GM18519 (cell line): ENCODE measurements at regions not wholly inside any gene's neighbourhood (a gene's known extent, or its start where the extent isn't known, plus 50 kb on each side); places are given as distances from the start of the nearest gene placed in this dataset.
A peak's percentile ranks its signal among the peaks of the same experiment; 100 is the strongest.
"Not testable (repeated sequence)": the region's sequence is repeated elsewhere in the genome, so short reads cannot be mapped to it uniquely, and the experiment has no call there.

ENCODE experiments used
- ATAC-seq: cut with Tn5 transposase; IDR thresholded peaks from one replicate; pipeline ENCODE4 v1.9.1; 2021; ENCODE audit warnings: mild to moderate bottlenecking, moderate library complexity; ENCODE audit not compliant: unreplicated experiment, low FRiP score

DNA sequence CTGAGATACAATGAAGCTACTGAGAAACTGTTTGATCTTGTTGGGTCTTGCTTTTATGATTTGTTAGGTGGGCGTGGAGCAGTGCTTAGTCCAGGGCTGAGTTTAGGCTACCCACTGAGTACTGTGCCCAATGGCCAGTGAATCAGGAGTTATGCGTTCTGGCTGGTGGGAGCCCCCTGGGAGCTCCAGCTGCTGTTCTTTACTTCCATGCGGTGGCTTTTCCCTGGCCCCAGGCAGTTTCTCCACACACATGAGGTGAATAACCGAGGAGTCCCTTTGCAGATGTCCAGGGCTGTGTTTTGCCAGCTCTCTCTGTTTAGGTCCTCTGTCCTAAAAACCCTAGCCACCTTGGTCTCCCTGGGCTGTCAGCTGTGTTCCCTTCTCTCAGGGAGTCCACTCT, 106.5 kb downstream of the KLF13 start:
- no peak for ATAC-seq

DNA sequence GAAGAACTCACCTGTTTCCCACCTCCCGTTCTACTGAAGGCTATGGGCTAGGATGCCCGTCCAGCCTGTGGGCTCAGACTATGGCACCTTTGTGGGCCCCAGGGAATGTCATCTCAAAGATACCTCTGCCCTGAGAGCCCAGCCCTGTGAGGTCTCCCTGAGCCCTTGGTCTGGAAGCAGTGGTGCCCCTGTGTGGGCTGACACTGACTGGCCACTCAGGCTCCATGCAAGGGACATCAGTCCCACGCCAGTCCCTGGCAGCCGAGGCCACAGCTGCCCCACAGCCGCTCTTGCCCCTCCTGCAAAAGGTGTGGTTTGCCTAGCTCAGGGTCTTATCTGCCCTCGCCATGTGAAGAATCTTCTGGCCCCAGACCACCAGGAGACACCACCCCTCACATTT, 106.9 kb downstream of the KLF13 start:
- ATAC-seq: no peak

DNA sequence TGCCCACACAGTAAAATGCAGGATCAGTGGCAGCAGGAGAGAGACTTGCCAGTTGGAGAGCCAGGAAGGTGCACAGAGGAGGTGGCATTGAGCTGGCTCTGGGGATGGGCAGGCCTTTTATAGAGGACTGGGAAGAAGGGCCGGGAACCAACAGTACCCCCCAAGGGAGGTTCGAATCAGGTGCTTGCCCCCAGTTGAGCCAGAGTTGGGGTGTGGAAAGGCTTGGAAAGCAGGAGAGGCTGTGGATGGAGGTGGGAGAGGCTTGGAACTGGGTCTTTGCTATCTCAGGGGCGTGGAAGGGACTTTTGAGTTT, 107.6 kb downstream of the KLF13 start:
- ATAC-seq: no peak

DNA sequence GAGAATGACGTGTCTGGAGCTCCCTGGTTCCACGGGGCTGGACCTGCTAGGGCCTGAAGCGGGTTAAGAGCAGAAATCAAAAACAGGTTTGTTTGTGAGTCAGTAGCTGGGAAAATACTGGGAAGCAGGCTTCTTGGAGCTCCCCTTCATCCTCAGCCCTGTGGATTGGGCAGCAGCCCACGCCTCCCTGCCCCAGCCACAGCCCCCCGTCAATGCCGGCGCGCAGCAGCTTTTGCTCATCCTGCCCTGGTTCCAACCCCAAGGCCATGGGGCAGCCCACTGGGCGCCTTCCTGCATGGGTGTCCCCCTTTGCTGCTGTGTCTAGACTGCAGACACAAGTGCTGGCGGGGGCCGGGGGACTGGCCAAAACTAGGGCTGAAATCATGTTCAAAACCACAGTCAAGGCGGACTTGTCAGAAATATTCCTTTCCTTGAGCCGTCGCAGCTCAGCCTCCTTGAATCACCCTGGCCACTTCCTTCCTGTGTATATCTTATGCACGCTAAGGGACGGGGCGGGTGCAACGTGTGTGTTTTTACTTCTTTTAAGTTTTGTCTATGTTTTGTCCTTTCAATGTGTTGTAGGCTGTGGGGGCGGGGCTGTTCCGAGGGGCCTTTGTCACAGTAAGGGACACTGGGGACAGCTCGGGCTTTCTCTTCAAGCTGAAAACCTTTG, 108.1 kb downstream of the KLF13 start:
- no peak for ATAC-seq

DNA sequence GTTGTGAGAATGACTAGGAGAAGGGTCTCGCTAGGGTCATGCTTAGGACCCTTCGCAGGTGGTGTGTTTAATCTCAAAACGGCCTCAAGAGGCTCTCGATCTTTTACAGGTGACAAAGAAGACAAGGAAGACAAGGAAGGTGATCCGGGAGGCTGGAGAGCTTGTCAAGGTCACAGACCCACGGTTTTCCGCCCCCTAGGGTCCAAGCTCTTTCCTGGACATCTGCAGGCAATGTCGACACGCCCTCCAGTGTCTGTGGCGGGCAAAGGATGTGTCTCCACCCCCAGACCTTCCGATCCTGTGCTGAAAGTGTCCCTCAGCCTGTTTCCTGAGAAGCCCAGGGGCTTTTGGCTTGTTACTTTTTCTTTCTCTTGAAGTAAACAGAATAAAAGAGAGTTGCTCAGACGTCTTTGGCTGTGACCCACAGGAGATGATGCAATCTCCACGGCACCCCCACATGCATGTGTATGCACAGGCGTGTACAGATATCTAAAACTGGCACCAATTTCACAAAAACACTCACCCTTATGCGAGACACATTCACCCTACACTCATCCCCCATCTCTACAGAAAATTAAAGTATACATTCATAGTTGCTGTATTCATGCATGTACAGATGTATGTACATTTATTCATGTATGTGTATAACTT, 108.8 kb downstream of the KLF13 start:
- ATAC-seq: peak; percentile 42

DNA sequence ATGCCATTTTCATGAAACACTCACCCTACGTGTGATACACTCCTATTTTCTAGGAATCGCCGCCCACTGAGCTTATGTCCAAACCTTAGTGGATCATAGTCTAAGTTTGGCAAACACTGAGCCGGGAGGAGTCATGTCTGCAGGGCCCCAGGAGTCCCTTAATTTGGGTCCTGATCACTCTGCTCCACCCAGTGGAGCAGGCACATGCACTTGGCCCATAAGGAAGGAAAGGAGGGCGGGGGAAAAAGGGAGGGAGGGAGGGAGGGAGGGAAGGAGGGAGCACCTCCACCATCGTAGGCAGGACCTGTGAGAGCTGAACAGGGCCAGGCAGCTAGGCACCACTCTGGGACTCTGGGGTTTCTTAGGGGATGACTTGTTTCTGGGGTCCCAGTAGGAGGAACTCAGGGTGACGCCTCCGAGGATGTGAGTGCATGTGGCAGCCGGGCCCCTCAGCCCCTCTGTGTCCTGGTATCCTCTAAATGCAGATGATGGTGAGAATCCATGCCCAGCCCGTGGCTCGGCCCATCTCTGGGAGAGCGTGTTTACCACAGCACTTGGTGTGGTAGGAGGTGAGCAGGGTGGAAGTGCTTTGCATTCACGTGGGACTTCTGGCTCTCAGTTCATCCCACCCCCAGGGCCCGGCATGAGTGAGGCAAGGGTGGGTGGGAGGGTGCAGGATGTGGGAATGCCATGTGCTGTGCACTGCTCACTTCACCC, 109.4 kb downstream of the KLF13 start:
- ATAC-seq: no peak

DNA sequence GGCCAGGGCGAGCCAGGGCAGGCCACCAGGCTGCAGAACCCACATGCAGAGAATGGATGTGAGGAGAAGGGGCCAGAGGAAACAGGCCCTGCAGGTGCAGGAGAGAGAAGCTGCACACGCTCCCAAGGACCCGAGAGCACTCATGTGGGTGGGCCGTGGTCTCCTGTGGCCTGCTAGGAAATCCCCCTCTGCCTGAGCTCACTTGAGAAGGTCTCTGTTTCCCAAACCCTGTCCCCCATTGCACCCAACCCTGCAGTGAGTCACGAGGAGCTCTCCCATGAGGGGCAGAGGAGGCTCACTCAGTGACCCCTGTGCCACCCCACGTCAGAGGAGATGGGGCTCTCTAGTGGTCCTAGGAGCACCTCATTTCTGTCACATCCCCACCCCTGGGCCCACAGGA, 111.1 kb downstream of the KLF13 start:
- ATAC-seq: no peak

DNA sequence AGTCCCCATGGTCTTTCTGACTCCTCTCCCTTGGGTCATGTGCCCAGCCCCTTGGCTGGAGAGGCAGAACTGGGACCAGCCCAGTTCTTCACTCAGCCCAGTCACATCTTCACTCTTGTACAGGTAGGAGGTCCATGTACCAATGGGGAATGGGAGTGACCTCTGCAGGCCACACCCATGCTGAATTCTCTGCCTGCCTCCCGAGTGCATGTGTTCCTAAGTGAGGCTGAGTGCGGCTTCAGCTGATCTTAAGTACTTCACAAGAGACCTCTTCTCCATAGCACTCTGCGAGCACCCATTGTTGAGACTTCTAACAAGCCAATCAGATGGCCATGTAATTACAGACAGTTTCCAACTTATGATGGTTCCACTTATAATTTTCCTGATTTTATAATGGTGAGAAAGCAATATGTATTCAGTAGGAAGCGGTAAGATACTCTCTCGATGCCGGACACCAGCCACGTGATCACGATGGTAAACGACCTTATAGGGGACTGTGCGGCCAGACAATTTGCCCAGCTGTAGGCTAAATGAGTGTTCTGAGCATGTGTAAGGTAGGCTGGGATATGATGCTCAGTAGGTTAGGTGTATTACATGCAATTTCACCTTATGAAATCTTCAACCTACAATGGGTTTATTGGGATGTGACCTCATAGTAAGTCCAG, 112.1 kb downstream of the KLF13 start:
- ATAC-seq: no peak

DNA sequence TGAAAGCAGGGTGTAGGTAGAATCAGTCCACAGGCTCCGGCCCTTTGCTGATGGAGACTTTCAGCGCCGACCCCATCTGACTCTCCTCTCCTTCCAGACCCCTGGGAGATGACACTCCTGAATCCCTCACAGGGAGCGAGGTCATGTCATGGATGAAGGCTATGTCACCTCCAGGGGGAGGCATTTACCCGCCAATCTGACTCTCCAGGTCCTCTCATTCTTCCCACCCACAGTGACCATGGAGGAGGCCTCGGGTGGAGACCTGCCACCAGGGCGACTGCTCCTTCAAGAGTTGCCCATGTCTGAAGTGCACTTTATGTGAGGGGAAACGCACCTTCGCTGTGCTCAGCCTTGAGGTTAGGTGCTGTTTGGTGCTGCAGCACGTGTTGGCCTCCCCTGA, 112.7 kb downstream of the KLF13 start:
- ATAC-seq: no peak

DNA sequence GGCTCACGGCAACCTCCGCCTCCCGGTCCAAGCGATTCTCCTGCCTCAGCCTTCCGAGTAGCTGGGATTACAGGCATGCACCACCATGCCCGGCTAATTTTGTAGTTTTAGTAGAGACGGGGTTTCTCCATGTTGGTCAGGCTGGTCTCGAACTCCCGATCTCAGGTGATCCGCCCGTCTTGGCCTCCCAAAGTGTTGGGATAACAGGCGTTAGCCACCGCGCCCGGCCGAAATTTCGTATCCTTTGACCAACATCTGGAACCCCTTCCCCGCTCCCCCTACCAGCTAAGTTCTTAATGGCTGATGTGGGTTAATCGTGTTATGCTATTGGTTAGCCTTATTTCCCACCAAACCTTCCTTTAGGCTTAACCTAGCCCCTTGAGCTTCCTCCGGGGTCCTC, 113.6 kb downstream of the KLF13 start:
- not testable (repeated sequence) for ATAC-seq

DNA sequence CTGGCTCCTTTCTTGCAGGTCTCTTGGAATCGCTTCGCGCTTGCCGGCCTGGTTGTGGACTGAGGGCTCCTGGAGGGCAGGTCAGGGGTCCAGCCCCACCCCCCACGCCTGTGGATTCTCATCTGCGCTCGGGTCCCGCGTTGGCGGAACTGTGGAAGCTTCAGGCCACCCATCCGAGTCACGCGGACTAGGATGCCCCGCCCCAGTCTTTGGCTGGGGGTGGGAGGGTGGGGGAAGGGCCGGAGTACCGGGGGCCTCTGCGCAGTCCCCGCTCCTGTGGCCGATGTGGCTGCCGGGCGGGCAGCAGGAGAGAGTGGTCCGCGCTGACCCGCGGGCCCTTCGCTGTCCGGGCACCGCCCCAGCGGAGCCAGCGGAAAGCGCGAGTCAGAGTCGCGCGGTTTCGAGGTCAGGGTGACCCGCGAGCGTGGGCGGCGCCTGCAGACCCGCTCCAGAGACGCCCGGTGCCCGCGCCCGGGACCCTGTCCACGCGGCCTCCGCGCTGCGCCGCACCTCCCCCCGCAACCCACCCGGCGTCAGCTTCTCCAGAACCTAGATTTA, 114.2 kb downstream of the KLF13 start:
- no peak for ATAC-seq

DNA sequence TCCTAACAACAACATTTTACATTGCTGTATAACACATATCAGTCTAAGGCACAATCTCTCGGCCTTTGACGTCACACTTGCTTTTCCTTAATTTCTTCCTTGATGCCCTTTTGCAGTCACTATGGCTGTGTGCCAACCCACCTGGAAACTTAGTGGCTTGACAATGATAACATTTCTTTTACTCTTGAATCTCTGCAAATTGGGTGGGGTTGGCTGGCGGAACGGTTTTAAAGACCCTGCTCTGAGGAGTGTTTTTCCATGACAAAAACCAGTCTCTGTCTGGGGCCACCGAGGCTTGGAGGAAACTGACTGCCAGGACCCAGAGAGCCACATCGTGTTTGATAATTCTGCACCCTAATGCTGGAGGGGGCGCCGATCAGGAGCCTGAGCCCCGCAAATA, 115.6 kb downstream of the KLF13 start:
- no peak for ATAC-seq

DNA sequence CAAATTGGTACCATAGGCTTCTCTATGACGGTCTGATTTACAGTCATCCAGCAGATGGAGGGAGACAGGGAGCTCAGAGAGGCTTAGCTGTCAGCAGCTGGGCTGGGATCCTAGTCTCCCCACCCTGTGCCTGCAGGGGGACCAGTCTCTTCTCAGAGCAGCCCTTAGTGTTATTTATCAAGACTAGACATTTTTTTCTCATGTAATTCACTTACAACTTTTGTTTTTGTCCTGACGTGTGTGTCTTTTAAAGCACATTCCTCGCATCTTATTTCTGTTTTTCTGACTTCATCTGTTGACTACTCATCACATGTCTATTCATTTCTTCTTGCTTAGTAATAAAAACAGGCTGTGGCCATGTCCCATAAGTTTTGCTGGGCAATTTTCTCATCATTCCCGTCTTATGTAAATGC, 116.1 kb downstream of the KLF13 start:
- no peak for ATAC-seq

DNA sequence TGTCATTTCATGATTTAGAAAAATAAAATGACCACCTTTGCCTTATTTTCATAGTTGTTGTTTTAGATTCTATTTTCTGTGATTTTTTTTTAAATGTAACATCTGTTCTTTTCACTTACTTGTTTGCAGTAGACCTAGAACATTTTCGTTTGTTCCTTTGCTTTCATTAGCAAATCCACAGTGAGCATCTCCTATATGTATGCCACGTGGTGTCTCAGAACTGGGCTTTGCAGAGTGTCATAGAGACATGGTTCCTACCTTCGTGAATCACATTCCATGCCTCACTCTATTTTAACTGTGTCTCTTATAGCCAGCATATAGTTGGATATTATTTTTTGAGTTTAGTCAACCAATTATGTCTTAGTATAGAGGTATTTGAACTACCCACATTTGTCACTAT, 118.2 kb downstream of the KLF13 start:
- no peak for ATAC-seq

DNA sequence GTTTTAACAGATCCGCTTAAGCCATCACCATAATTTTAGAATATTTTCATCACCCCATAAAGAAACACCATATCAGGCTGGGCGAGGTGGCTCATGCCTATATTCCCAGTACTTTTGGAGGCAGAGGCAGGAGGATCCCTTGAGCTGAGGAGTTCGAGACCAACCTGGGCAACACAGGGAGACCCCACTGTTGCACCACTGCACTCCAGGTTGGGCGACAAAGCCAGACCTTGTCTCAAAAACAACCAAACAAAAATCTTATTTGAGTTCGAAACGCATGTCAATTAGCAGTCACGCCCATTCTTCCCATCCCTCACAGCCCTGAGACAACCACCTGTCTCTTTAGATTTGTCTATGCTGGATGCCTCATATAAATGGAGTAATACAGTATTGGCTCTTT, 119.9 kb downstream of the KLF13 start:
- ATAC-seq: no peak

DNA sequence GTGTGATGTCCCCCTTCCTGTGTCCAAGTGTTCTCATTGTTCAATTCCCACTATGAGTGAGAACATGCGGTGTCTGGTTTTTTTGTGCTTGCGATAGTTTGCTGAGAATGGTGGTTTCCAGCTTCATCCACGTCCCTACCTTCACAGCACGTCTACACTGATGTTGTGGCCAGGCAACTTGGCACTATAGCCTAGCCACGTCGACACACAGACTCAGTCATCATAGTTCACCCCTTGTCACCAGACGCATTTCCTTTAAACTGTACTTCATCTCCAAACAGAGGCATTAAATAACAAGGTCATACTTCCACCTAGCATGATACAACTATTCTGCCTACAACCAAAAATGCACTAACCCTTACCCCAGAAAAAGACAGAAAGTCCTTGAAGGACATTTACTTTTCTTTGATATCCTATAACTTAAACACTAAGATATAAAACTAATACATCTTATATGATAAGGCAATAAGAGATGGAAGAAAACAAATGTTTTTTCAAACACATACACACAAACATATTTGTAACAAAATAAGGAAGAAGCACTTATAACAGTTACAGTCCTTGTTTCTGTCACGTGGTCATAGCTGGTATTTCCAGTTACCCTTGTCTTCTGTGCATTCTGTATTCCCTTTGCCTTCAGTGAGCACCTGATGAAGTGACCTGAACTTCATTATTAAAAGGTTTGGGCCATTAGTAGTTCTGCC, 121.4 kb downstream of the KLF13 start:
- ATAC-seq: no peak

DNA sequence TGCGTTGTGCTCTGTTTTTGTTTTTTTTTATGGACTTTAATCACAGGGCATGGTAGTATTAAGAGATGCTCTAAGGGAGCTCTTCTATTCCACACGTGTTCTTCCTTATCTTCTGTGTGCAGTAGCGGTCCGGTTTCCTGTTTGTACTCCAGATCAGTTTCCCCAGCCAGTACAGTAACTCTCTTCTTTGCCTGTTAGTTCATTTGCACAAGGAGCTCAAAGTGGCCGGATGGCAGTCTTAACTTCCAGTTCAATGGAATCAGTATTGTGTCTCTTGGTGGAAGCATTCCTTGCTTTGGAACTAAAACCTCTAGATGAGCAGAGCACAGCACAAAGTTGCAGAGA, 122.0 kb downstream of the KLF13 start:
- ATAC-seq: no peak

DNA sequence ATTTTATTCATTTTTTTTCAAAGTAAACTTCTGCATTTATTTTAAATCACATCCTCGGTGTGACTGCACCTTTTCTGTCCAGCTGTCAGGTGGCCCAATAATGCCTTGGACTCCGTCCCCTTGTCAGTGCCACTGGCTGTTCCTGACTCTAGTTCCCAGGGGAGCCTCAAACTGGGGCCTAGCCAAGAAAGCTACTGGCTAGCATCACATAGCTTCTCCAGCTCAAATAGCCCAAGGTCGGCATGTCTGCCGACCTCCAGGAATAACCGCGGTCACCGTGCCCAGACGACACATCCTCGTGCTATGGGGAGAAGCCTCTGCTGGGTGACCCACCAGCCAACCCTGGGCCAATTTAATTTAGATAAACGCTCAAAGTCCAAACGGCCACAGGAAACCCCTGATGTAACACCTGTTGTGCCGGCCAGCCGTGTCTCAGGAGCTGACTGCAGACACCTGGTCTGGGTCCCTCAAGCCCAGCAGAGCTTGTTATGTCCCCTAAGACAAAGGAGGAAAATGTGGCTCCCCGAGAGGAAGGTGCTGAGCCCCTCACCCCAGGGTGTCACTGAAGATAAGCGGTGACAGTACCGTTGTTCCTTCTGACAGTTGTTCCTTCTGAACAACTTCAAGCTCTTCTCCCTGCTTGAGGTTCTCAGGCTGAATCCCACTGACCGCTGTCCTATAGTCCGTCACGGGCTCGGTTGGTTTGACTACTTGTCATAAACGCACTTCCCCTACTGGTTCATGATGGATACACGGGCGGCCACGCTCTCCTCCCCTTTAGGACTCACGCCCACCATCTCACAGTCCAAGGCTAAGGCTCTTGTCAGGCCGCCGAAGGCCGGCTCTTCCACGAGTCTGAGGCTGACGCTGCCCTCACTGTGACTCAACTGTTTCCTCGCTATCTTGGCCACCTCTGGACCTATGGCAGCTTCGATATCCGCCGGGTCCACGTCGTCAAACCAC, 126.2 kb downstream of the KLF13 start:
- ATAC-seq: no peak

DNA sequence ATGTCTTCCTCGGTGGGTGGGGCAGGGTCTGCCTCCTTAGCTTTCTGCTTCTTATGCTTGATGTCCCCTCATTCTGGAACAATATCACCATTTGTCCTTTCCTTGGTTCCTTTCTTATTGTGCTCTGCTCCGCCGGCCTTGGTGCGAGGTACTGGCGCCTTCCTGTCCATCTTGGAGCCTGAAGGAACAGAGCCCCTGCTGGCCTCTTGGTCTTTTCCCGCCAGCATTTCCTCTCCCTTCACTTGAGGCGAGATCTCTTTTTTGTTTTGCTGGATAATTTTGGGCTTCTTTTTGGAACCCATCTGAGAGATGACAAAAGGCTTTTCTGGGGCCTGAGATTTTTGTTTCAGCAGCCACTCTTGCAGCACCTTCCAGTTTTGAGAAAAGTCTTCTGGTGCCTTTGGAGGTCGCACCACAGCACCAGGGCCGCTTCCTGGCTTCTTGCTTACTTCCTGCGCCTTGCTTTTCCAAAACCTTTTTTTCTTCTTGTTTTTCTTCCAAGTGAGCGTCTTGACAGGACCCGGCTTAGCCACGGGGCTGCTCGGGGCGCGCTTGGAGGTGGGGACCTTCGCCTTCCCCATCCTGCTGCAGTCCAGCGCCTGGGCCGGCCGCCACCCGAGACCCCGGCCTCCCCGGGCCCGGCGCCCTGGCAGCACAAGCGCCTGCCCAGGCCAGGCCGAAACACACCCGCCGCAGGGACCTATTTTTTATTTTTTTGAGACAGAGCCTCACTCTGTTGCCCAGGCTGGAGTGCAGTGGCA, 127.1 kb downstream of the KLF13 start:
- ATAC-seq: no peak
